GM12874 (cell line): ENCODE measurements at regions not wholly inside any gene's neighbourhood (a gene's known extent, or its start where the extent isn't known, plus 50 kb on each side); places are given as distances from the start of the nearest gene placed in this dataset.

Experiments
- TF ChIP-seq, protein P1 (sequence below): IDR thresholded peaks from 2 replicates; pipeline ENCODE4 v1.5.1; 2011; ENCODE audit warnings: low read depth, mild to moderate bottlenecking, control low read depth, low read length, moderate library complexity; ENCODE audit not compliant: insufficient read depth

GRCh38 chr10:120685136-120685535 lies 166.0 kb upstream of the WDR11 start:
- TF ChIP-seq, protein P1, sequence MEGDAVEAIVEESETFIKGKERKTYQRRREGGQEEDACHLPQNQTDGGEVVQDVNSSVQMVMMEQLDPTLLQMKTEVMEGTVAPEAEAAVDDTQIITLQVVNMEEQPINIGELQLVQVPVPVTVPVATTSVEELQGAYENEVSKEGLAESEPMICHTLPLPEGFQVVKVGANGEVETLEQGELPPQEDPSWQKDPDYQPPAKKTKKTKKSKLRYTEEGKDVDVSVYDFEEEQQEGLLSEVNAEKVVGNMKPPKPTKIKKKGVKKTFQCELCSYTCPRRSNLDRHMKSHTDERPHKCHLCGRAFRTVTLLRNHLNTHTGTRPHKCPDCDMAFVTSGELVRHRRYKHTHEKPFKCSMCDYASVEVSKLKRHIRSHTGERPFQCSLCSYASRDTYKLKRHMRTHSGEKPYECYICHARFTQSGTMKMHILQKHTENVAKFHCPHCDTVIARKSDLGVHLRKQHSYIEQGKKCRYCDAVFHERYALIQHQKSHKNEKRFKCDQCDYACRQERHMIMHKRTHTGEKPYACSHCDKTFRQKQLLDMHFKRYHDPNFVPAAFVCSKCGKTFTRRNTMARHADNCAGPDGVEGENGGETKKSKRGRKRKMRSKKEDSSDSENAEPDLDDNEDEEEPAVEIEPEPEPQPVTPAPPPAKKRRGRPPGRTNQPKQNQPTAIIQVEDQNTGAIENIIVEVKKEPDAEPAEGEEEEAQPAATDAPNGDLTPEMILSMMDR: no peak

GRCh38 chr10:120688928-120689327 lies 162.2 kb upstream of the WDR11 start:
- TF ChIP-seq, protein P1: no peak

DNA sequence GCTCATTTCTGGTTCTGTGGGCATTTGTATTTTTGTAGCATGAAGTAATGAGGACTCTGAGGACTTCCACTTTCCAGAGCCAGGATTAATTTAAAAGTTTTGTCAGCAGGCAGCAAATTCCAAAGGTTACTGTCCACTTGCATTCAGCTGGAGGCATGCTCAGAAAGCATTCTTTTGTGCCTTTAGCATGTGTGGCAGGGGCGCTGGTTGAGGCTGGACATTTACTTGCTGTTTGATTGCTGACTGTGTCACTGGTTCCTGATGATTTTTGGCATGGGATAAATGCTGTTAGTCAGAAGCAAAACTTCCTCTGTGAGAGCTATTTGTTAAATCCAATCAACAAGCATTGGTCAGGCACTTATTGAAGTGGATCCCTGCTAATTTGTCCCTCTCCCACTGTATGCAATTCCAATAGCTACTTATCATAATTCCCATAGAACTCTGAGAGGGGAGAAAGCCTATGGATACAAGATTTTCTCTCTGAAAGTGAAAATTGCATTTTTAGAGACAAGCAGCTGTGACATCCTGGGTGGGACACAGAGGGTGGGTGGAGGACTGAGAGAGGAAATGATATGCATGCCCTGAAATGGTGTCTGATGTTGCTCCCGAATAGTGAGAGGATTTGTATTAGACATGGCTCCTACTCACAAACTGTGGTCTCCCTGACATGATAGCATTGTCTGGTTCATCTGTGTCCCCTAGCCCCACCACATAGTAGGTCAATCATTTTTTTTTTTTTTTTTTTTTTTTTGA lies 161.2 kb upstream of the WDR11 start:
- TF ChIP-seq, protein P1: no peak

GRCh38 chr10:120691625-120692024 lies 159.5 kb upstream of the WDR11 start:
- TF ChIP-seq, protein P1: no peak

DNA sequence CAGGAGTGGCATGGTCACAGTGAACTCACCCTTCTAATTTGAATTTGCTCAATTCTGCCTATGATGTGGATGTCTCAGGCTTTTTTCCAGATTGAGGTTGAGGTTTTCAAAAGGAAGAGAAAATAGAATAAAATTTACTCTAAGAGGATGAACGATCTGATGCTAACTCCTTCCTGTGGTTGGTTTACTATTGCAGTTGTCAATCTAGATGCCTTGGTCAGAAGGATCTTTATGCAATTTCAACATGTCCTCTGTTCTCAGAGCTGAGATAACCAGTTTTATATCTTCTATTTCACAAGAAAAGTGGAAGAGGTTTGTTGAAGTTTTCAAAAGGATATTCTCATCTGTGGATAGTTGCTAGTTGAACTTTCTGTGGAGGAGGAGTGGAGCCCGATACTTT lies 150.7 kb upstream of the WDR11 start:
- TF ChIP-seq, protein P1: no peak

- TF ChIP-seq, protein P1: no peak
Observed at GRCh38 chr10:120701381-120701780, 149.8 kb upstream of the WDR11 start.

- TF ChIP-seq, protein P1: no peak
Observed at GRCh38 chr10:120702032-120702431, 149.1 kb upstream of the WDR11 start.
